Astrocyte (in vitro differentiated cells and primary cell): ENCODE measurements at regions not wholly inside any gene's neighbourhood (a gene's known extent, or its start where the extent isn't known, plus 50 kb on each side); places are given as distances from the start of the nearest gene placed in this dataset.

Source experiments
- DNase-seq: peaks from one replicate; pipeline ENCODE4 v3.0.0-alpha.2; 2010; ENCODE audit warnings: low read depth
- FAIRE-seq: peaks from 2 replicates; lab custom pipeline; 2011; peaks lifted over from hg19 to GRCh38; lab: Jason Lieb, UNC
- H2AFZ ChIP-seq: 2 replicates; pipeline ENCODE4 v1.6.0; 2012; ENCODE audit warnings: low read depth, low read length, inconsistent platforms
- H3K27ac ChIP-seq: 2 replicates; pipeline ENCODE4 v1.5.1; 2011; ENCODE audit warnings: low read depth, low read length, inconsistent platforms
- H3K27me3 ChIP-seq: 2 replicates; pipeline ENCODE4 v1.6.0; 2011; ENCODE audit warnings: low read length, inconsistent platforms; ENCODE audit not compliant: insufficient read depth
- H3K36me3 ChIP-seq: 2 replicates; pipeline ENCODE4 v1.5.1; 2011; ENCODE audit warnings: low read length, inconsistent platforms; ENCODE audit not compliant: insufficient read depth
- H3K4me1 ChIP-seq: 2 replicates; pipeline ENCODE4 v1.5.1; 2011; ENCODE audit warnings: low read length, inconsistent platforms; ENCODE audit not compliant: insufficient read depth
- H3K4me2 ChIP-seq: 2 replicates; pipeline ENCODE4 v1.6.0; 2012; ENCODE audit warnings: low read length, inconsistent platforms
- H3K4me3 ChIP-seq: 2 replicates; pipeline ENCODE4 v1.5.1; 2011; ENCODE audit warnings: low read depth, mild to moderate bottlenecking, low read length, inconsistent platforms; ENCODE audit not compliant: insufficient read depth
- H3K79me2 ChIP-seq: 2 replicates; pipeline ENCODE4 v1.6.0; 2012; ENCODE audit warnings: mild to moderate bottlenecking, low read length, inconsistent platforms; ENCODE audit not compliant: insufficient read depth
- H3K9ac ChIP-seq: 2 replicates; pipeline ENCODE4 v1.6.0; 2012; ENCODE audit warnings: mild to moderate bottlenecking, low read length, inconsistent platforms
- H3K9me3 ChIP-seq: 2 replicates; pipeline ENCODE4 v1.5.1; 2012; ENCODE audit warnings: low read depth, mild to moderate bottlenecking, low read length, inconsistent platforms; ENCODE audit not compliant: insufficient read depth
- H4K20me1 ChIP-seq: 2 replicates; pipeline ENCODE4 v1.6.0; 2012; ENCODE audit warnings: low read length, inconsistent platforms; ENCODE audit not compliant: insufficient read depth
- H3K27ac Mint-ChIP-seq: one replicate; pipeline ENCODE4 v1.8.0; 2021; ENCODE audit warnings: mild to moderate bottlenecking, mixed read lengths; ENCODE audit not compliant: unreplicated experiment
- H3K27me3 Mint-ChIP-seq: one replicate; pipeline ENCODE4 v1.8.0; 2021; ENCODE audit warnings: low read depth, mixed read lengths; ENCODE audit not compliant: unreplicated experiment
- H3K36me3 Mint-ChIP-seq: one replicate; pipeline ENCODE4 v1.8.0; 2021; ENCODE audit warnings: low read depth, mixed read lengths; ENCODE audit not compliant: unreplicated experiment
- H3K4me1 Mint-ChIP-seq: one replicate; pipeline ENCODE4 v1.8.0; 2021; ENCODE audit warnings: low read depth, mixed read lengths; ENCODE audit not compliant: unreplicated experiment
- H3K4me3 Mint-ChIP-seq: one replicate; pipeline ENCODE4 v1.8.0; 2021; ENCODE audit warnings: mild to moderate bottlenecking, moderate library complexity, mixed read lengths; ENCODE audit not compliant: unreplicated experiment
- H3K9me3 Mint-ChIP-seq: one replicate; pipeline ENCODE4 v1.8.0; 2021; ENCODE audit warnings: mild to moderate bottlenecking, mixed read lengths; ENCODE audit not compliant: unreplicated experiment
- EZH2 ChIP-seq: IDR thresholded peaks from 2 replicates; pipeline ENCODE4 v1.6.1; 2012; ENCODE audit warnings: mild to moderate bottlenecking, low read length, inconsistent platforms; ENCODE audit not compliant: insufficient read depth
- TF ChIP-seq, protein P1 (sequence below): IDR thresholded peaks from 2 replicates; pipeline ENCODE4 v1.5.1; 2011; ENCODE audit warnings: low read depth, mild to moderate bottlenecking, inconsistent platforms, low read length, moderate library complexity; ENCODE audit not compliant: insufficient read depth

DNA sequence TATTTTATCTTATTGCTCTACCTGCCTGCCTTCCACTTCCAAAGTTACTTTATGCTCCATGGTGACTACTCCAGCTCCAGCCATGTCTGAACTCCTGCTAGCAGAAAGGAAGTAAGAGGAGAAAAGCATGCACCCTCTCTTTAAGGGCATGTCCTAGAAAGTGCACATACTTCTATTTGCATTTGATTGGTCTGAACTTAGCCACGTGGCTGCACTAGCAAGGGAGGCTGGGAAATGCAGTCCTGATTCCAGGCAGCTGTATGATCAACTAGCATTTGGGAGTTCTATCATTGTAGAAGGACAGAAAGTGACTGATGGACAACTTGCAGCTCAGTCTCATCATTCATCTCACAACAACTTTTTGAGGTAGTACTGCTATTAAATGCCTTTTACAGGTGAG, 515.7 kb downstream of the BUD13 start:
- no peak for DNase-seq

DNA sequence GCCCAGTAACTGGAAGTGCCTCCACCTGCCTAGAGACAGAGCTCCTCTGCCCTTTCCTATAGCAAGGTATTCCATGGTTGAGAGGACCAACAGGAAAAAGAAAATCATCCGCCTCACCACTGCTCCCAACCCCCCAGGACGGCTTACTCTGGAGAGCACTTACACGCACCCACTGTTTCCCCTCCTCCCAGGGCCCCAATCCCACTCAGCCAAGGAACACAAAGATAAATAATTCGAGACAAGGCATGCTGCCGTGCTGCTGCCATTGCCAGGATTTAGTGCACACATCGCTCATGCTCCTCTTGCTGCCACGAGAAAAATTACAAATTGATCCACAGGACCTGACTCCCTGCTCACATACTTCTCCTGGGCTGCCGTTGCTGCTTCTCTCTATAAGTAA, 516.6 kb downstream of the BUD13 start:
- no peaks in the 10 kb centered on the region for H3K4me1 ChIP-seq
- no peak overlapping the region for H3K4me3 Mint-ChIP-seq
- H3K27me3 Mint-ChIP-seq: peaks cover 49% of the 10 kb centered on the region

More for the DNA sequence above, 515.7 kb downstream of the BUD13 start:
- no peaks in the 10 kb centered on the region for H3K36me3 Mint-ChIP-seq
- H3K27ac ChIP-seq: no peak overlapping the region
- no peak overlapping the region for H3K27ac Mint-ChIP-seq
- H3K9ac ChIP-seq: no peak overlapping the region
- FAIRE-seq: no peak
- peaks cover 8% of the 10 kb centered on the region for H3K9me3 Mint-ChIP-seq
- no peak overlapping the region for H2AFZ ChIP-seq
- H4K20me1 ChIP-seq: no peaks in the 10 kb centered on the region
- peaks cover 2% of the 10 kb centered on the region for H3K9me3 ChIP-seq
- no peaks in the 10 kb centered on the region for H3K4me1 ChIP-seq
- H3K36me3 ChIP-seq: no peaks in the 10 kb centered on the region
- TF ChIP-seq, protein P1, sequence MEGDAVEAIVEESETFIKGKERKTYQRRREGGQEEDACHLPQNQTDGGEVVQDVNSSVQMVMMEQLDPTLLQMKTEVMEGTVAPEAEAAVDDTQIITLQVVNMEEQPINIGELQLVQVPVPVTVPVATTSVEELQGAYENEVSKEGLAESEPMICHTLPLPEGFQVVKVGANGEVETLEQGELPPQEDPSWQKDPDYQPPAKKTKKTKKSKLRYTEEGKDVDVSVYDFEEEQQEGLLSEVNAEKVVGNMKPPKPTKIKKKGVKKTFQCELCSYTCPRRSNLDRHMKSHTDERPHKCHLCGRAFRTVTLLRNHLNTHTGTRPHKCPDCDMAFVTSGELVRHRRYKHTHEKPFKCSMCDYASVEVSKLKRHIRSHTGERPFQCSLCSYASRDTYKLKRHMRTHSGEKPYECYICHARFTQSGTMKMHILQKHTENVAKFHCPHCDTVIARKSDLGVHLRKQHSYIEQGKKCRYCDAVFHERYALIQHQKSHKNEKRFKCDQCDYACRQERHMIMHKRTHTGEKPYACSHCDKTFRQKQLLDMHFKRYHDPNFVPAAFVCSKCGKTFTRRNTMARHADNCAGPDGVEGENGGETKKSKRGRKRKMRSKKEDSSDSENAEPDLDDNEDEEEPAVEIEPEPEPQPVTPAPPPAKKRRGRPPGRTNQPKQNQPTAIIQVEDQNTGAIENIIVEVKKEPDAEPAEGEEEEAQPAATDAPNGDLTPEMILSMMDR: no peak
- no peak for TF ChIP-seq EZH2
- H3K4me2 ChIP-seq: no peak overlapping the region
- no peaks in the 10 kb centered on the region for H3K79me2 ChIP-seq
- H3K27me3 Mint-ChIP-seq: peaks cover 54% of the 10 kb centered on the region
- no peaks in the 10 kb centered on the region for H3K4me1 Mint-ChIP-seq
- H3K27me3 ChIP-seq: peaks cover 4% of the 10 kb centered on the region
- no peak overlapping the region for H3K4me3 ChIP-seq
- H3K4me3 Mint-ChIP-seq: no peak overlapping the region

DNA sequence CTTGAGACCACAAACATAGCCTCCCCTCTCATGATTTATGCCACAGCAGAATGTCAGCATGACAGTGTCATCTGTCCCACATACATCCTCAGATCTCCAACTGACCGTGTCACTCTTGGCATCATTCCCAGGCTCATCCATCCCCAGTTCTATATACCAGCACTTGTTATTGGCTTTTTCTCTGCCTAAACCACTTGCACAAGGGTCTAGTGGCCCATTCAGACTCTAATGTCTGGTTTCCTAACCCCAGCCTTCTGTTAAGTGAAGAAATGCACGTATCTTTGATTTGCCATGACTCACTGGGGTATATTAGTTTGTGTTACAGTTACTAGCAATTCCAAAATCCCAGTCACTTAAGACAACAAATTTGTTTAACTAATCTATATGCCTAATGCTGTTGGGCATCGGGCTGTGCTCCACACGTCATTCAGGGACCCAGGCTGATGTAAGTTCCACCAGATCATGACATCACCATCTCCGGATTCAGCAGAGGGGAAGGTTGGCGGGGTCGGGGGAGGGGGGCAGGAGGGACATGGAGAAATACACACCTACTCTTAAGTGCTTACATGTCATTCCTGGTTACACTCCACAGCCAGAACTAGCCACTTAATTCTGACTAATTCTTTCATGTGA, 517.4 kb downstream of the BUD13 start:
- Histone ChIP-seq H3K36me3 (no peaks in the 10 kb centered on the region), H4K20me1 (no peaks in the 10 kb centered on the region), H3K9me3 (peaks cover 2% of the 10 kb centered on the region), H2AFZ (no peak overlapping the region), H3K4me2 (no peak overlapping the region), H3K79me2 (no peaks in the 10 kb centered on the region), H3K27ac (no peak overlapping the region), H3K4me3 (no peak overlapping the region), H3K4me1 (no peaks in the 10 kb centered on the region), H3K27me3 (peaks cover 2% of the 10 kb centered on the region), H3K9ac (no peak overlapping the region)
- TF ChIP-seq, protein P1: no peak
- no peak for TF ChIP-seq EZH2
- no peak overlapping the region for H3K27ac Mint-ChIP-seq
- peaks cover 41% of the 10 kb centered on the region for H3K27me3 Mint-ChIP-seq
- peaks cover 10% of the 10 kb centered on the region for H3K9me3 Mint-ChIP-seq
- H3K4me3 Mint-ChIP-seq: no peak overlapping the region
- DNase-seq (no peak), FAIRE-seq (no peak)
- H3K4me1 Mint-ChIP-seq: no peaks in the 10 kb centered on the region
- no peaks in the 10 kb centered on the region for H3K36me3 Mint-ChIP-seq

More for the DNA sequence above, 516.6 kb downstream of the BUD13 start:
- H3K27ac Mint-ChIP-seq: no peak overlapping the region
- Histone ChIP-seq H3K27ac (no peak overlapping the region), H4K20me1 (no peaks in the 10 kb centered on the region), H3K79me2 (no peaks in the 10 kb centered on the region), H3K9me3 (peaks cover 2% of the 10 kb centered on the region), H3K27me3 (peaks cover 4% of the 10 kb centered on the region), H2AFZ (no peak overlapping the region), H3K4me2 (no peak overlapping the region), H3K9ac (no peak overlapping the region), H3K4me3 (no peak overlapping the region), H3K36me3 (no peaks in the 10 kb centered on the region)
- TF ChIP-seq EZH2: no peak
- TF ChIP-seq, protein P1: no peak
- H3K4me1 Mint-ChIP-seq: no peaks in the 10 kb centered on the region
- no peaks in the 10 kb centered on the region for H3K36me3 Mint-ChIP-seq
- peaks cover 12% of the 10 kb centered on the region for H3K9me3 Mint-ChIP-seq
- DNase-seq (no peak), FAIRE-seq (no peak)
